ENCODE measurements at regions not wholly inside any gene's neighbourhood (a gene's known extent, or its start where the extent isn't known, plus 50 kb on each side); places are given as distances from the start of the nearest gene placed in this dataset.

DNA sequence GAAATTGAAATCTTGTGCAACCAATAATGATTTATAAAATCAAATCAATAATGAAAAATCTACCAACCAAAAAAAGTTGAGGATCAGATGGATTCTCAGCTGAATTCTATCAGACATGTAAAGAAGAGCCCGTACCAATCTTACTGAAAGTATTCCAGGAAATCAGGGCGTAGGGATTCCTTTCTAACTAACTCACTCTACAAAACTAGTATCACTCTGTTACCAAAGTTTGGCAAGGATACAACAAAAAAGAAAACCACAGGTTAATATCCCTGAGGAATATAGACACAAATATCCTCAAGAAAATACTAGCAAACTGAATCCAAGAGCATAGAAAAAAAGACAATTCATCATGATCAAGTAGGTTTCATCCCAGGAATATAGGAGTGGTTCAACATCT lies 52.8 kb upstream of the ADGRL4 start:
- Histone ChIP-seq H3K4me3 (no peak overlapping the region), H3K4me1 (replicated peaks) (no peaks in the 10 kb centered on the region), H3K27ac (no peak overlapping the region), H3K36me3 (no peaks in the 10 kb centered on the region), H3K9me3 (no peaks in the 10 kb centered on the region), H3K27me3 (replicated peaks; ENCODE audit: insufficient read depth) (no peaks in the 10 kb centered on the region)
- TF ChIP-seq POLR2AphosphoS5 (IDR thresholded peaks at IDR 0.05) (no peak), POLR2A (IDR thresholded peaks at IDR 0.05) (no peak)
- TF ChIP-seq, protein P1, sequence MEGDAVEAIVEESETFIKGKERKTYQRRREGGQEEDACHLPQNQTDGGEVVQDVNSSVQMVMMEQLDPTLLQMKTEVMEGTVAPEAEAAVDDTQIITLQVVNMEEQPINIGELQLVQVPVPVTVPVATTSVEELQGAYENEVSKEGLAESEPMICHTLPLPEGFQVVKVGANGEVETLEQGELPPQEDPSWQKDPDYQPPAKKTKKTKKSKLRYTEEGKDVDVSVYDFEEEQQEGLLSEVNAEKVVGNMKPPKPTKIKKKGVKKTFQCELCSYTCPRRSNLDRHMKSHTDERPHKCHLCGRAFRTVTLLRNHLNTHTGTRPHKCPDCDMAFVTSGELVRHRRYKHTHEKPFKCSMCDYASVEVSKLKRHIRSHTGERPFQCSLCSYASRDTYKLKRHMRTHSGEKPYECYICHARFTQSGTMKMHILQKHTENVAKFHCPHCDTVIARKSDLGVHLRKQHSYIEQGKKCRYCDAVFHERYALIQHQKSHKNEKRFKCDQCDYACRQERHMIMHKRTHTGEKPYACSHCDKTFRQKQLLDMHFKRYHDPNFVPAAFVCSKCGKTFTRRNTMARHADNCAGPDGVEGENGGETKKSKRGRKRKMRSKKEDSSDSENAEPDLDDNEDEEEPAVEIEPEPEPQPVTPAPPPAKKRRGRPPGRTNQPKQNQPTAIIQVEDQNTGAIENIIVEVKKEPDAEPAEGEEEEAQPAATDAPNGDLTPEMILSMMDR (IDR thresholded peaks at IDR 0.05), result no peak
- DNase-seq (ENCODE audit: low spot score), result no peak
- WGBS, result 85% methylated on average over 2 of the region's 2 CpGs
- intact Hi-C loops (cut with DNase I), result no loop called here

Data from prostate gland (tissue), 2 donors.